Fibroblast of upper back skin (primary cell): ENCODE measurements at regions not wholly inside any gene's neighbourhood (a gene's known extent, or its start where the extent isn't known, plus 50 kb on each side); places are given as distances from the start of the nearest gene placed in this dataset.

Experiments used
- DNase-seq: peaks from one replicate; pipeline ENCODE4 v3.0.0-alpha.2; 2013

DNA sequence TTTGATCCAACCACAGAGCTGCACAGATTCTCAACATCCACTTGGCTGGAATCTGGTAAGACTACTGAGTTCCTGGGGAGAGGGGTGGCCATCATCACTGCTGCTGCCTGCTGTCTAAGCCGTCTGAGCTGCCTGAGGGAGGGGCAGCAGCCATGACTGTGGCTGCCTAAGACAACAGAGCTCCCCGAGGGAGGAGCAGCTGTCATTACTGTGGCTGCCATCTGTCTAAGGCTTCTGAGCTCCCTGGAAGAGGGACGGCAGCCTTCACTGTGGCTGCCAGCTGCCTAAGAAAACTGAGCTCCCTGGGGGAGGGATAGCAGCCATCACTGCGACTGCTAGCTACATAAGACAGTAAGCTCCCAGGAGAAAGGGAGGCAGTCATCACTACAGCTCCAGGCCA lies 584.4 kb downstream of the NR4A2 start:
- no peak for DNase-seq

GRCh38 chr2:155747531-155747930 lies 585.0 kb downstream of the NR4A2 start:
- no peak for DNase-seq

GRCh38 chr2:155733091-155733853 lies 599.2 kb downstream of the NR4A2 start:
- no peak for DNase-seq

DNA sequence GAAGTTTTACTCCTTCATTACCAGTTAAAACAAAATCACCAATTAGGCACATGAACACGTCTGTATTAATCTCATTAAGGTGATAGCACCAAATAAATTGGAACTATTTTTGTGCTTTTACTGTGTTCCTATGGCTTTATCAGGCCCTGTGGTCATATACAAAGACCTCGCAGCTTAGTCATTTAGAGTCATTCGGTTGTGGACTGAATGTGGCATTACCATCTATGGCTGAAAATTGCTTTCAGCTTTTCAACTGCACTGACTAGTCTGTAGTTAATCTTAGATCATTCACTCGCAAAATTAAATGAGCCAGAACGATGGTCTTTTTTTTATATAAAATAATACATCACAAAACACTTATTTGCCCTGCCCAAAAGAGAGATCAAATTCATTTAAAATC lies 601.7 kb downstream of the NR4A2 start:
- no peak for DNase-seq

DNA sequence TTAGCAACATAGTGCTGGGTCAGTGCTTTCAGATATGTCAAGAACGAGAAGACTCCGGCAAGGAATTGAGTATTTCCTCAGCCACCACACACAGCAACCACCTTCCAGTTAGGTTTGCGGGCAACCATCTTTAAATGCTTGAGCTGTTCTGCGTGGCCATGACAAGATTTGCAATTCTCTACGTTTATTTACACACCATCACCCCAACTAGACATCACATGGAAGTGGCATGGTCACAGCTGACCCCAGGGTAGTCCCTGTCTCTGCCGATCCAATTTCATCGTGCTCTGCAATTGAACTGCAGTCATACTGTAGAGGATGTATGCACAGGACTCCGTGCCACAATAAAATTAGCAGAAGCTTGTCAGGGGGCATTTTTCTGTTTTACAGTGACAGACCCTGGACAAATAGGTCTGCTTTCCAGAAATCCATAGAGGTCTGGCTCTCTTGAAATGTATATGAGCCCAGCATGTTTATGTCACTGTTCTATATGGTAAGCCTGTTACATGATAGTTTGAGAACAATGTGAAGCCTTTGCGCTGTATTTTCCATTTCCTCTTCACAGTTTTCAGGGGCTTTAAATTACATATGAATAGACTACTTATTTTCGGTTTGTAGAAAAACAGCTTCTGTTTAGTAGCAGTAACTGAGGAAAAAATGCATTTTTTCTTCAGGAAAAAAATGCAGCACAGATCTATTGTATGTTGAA lies 605.2 kb downstream of the NR4A2 start:
- no peak for DNase-seq

GRCh38 chr2:155722290-155722689 lies 610.2 kb downstream of the NR4A2 start:
- no peak for DNase-seq

- no peak for DNase-seq
These were observed 616.8 kb downstream of the NR4A2 start for GRCh38 chr2:155715705-155716104.

- DNase-seq = no peak
These were observed 617.5 kb downstream of the NR4A2 start for GRCh38 chr2:155714983-155715382.

- no peak for DNase-seq
These were observed 624.5 kb downstream of the NR4A2 start for GRCh38 chr2:155708071-155708470.

DNA sequence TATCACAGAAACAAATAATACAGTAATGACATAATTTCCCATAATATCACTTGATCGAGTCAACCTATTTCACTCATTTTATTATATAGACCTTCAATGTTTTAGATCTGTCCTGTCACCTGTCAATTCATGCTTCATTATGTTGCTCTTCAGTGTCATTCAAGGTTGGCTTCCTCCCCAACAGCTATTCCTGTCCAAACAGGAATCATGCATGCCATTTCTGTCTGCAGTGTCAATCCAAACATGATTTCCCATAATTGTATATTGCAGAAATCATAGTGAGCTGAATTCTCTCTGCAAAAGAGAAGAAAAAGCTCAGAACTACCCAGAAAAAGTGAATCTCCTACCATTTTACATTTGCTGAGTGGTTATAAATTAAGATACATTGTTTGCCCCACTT lies 628.6 kb downstream of the NR4A2 start:
- no peak for DNase-seq

GRCh38 chr2:155703048-155703447 lies 629.5 kb downstream of the NR4A2 start:
- DNase-seq = no peak

DNA sequence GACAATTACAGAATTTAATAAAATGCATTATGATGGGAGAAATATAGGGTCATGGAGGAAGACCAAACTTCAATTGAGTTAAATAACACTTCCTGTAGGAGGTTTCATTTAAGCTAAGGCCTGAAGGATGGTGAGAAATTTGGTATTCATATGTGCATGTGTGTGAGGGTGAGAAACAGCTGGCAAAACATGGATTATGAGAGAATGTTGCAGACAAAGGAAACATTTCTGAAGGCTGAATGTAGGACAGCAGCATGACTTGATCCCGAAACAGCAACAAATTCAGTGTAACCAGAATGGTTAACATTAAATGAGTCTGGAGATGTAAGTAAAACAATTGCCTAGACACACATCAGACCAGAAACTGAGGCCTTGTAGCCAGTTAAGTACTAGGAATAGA lies 630.8 kb downstream of the NR4A2 start:
- no peak for DNase-seq

DNA sequence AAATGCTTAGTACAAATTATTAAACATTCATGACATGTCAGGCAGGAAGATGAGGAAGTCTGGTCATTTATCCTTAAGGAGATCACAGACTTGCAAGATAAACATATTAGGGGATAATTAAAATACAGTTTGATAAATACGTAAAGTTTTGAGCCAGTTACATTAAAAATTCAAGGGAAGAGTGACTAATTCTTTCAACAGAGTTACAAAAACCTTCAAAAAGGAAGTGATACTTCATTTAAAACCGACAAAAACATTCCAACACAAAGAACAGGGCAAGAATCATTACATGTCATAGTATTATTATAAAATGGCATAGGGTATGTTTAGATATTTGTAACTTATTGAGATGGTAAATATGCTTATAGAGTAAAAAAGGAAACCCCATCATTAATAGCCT lies 636.0 kb downstream of the NR4A2 start:
- DNase-seq = no peak

DNA sequence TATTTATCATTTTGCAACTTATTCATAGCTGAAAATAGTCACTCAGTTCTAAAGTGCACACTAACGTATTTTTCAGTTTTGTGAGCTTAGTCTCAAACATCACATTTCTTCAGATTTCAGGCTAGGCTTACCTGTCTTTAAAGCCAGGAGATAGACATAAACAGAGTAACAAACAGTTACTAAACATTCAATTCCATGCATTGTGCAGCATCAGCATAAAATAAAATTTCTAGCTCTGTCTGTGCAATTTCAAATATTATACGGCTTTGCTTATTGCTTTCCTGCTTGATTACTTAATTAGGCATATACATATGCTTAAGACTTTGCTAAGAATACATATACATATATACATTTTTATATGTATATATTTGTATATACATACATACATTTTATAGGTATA lies 637.0 kb downstream of the NR4A2 start:
- DNase-seq = no peak

GRCh38 chr2:155692856-155693255 lies 639.7 kb downstream of the NR4A2 start:
- no peak for DNase-seq

DNA sequence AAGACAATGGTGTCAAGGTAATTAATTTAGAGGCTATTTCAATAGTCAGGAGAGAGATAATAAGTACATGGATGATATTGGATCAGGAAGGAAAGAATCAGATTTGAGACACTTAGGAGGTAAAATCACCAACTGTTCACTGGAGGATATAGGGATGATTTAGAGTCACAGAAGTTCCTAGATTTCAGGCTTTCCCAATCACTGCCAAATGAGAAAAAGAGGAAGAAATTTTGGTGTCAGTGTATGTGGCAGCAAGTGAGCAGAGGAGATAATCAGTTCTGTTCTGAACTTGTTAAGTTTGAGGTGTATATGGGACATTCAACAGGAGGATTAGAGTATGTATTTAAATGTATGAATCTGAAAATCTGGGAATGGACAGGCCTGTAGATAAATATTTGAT lies 640.4 kb downstream of the NR4A2 start:
- DNase-seq = no peak

- DNase-seq = no peak
These were observed 641.7 kb downstream of the NR4A2 start for GRCh38 chr2:155690785-155691184.

DNA sequence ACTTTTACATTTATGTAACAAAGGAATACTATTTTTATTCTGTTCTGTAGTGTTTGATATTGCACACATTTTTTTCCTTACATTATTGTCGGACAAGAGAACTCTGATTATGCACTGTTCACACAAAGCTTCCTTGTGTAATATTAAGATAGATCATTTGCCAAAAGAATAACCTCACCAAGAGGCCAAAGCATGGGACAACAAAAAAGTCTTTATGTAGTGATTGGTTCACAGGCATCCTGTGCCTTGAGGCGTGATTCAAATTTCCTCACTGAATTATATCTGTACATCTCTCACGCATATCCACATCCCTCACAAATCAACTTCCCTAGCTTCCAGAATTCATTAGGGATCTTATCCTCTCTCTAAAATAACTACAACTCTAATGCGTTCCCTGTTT lies 642.7 kb downstream of the NR4A2 start:
- no peak for DNase-seq

DNA sequence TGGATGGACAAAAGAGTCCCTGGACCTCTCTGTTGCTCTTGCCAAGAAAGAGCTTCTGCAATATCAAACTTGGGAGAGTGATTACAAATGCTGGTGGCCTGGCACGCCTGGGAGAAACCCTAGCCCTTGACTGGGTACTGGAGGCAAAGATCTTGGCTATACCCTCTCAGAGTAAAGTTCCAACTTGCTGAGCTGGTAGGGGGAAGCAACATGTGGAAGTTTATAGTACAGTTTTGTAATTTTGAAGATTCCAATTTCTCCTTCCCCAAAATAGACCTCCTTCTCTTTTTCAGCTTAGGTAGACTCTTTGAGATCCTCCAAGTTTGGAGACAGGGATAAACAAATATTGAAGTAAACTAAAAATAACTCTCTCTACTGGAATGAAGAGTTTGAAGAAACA lies 645.3 kb downstream of the NR4A2 start:
- no peak for DNase-seq

DNA sequence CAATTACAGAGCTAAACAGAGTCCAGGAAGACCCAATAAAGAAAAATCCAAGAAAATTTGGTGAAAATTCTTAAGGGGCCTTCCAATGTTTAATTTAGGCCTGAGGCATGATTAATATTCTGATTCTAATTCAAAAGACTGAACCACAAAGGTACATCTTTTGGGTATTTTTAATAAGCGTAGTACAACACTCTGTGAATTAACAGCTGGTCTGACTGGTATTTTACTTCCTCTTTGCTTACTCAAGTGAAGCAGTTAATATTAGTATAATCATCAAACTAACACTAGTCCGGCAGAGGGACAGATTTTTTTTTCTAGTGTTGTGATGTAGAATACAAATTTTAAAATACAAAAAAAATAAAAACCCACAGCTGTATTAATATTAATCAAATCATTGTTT lies 652.9 kb downstream of the NR4A2 start:
- DNase-seq = no peak

GRCh38 chr2:155675920-155676319 lies 656.6 kb downstream of the NR4A2 start:
- DNase-seq = no peak

GRCh38 chr2:155665704-155666103 lies 666.8 kb downstream of the NR4A2 start:
- DNase-seq = no peak

GRCh38 chr2:155663265-155663664 lies 669.3 kb downstream of the NR4A2 start:
- no peak for DNase-seq

GRCh38 chr2:155662224-155662623 lies 670.3 kb downstream of the NR4A2 start:
- DNase-seq = no peak

GRCh38 chr2:155653176-155653575 lies 679.3 kb downstream of the NR4A2 start:
- no peak for DNase-seq
